Colonic mucosa (tissue), 4 donors: ENCODE measurements at regions not wholly inside any gene's neighbourhood (a gene's known extent, or its start where the extent isn't known, plus 50 kb on each side); places are given as distances from the start of the nearest gene placed in this dataset.

Source experiments
- DNase-seq: peaks from one replicate; pipeline ENCODE4 v3.0.0-alpha.2; 2020
- H3K27ac ChIP-seq: fragments of 200-600 bp; one replicate; pipeline ENCODE4 v1.8.0; 2021
- H3K27me3 ChIP-seq: fragments of 200-600 bp; one replicate; pipeline ENCODE4 v1.8.0; 2021
- H3K36me3 ChIP-seq: fragments of 200-600 bp; one replicate; pipeline ENCODE4 v1.8.0; 2021
- H3K4me1 ChIP-seq: fragments of 200-600 bp; one replicate; pipeline ENCODE4 v1.8.0; 2021; ENCODE audit warnings: mild to moderate bottlenecking
- H3K4me3 ChIP-seq: fragments of 200-600 bp; one replicate; pipeline ENCODE4 v1.8.0; 2021
- H3K9ac ChIP-seq, 2 donors: one replicate each; pipeline ENCODE4 v1.7.0; 2013; ENCODE audit warnings: control low read depth in 2 of 2, low read depth in 2 of 2, low read length in 2 of 2
- H3K9me3 ChIP-seq: fragments of 200-600 bp; one replicate; pipeline ENCODE4 v1.8.0; 2021
- CTCF ChIP-seq: fragments of 200-600 bp; IDR thresholded peaks from one replicate; pipeline ENCODE4 v1.8.0; 2022; ENCODE audit warnings: antibody characterized with exemption, mild to moderate bottlenecking
- intact Hi-C: fragments of 100-400 bp; cut with DNase I; formaldehyde crosslinking; loops from one replicate; pipeline ENCODE4 v1.14.1; 2022
- donor health status: healthy.
- donor health status: DM: no; HTN: no; CAD: no.
- donor health status: DM: no; HTN: no; CAD: no.

DNA sequence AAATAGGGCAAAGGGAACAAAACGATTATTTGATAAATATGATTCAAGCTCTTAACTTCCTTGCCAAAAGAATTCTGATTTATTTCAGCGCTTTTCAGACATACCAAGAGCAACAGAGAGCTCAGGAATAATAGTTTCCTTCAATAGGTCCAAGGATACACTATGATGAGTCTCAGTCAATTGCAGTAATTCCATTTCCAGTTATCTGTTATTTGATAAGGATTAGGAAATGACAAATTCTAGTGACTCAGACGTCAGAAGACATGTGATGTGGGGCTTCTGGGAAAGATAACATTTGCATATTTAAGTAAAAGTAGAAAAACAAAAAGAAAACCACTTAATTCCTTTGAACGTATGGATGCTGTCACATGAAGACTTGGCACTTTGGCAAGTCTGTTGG, 1250.8 kb upstream of the CDH18 start:
- no peak overlapping the region for H3K9ac ChIP-seq
- H3K4me1 ChIP-seq = no peaks in the 10 kb centered on the region
- no peaks in the 10 kb centered on the region for H3K36me3 ChIP-seq
- no peak overlapping the region for H3K27ac ChIP-seq
- H3K27me3 ChIP-seq = no peaks in the 10 kb centered on the region
- DNase-seq = no peak
- no peak overlapping the region for H3K4me3 ChIP-seq
- TF ChIP-seq CTCF = no peak
- intact Hi-C loops = no loop called here
- no peaks in the 10 kb centered on the region for H3K9me3 ChIP-seq

DNA sequence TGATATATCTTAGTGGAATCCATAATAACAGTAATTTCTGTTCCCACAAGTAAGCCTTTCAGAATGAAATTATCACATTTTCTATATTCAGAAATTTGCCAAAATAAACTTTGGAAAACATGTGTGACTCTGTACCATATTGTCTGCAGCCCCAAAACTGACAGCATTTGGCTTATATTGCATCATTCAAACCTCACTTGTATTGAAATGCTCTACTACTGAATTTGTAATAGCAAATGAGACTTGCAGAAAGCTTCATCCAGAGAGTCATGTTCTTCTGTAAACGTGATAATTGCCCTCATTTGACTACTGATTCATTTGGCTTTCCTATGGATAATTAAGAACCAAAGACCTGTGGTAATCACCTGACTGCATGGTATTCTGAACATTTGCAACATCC, 1249.5 kb upstream of the CDH18 start:
- Histone ChIP-seq H3K9me3 (no peaks in the 10 kb centered on the region), H3K27ac (no peak overlapping the region), H3K4me1 (no peaks in the 10 kb centered on the region), H3K4me3 (no peak overlapping the region), H3K27me3 (no peaks in the 10 kb centered on the region), H3K36me3 (no peaks in the 10 kb centered on the region), H3K9ac (no peak overlapping the region)
- no peak for DNase-seq
- intact Hi-C loops = no loop called here
- TF ChIP-seq CTCF = no peak

GRCh38 chr5:21236971-21237427, 1249.0 kb upstream of the CDH18 start:
- intact Hi-C loops = no loop called here
- Histone ChIP-seq H3K9ac (no peak overlapping the region), H3K36me3 (no peaks in the 10 kb centered on the region), H3K4me1 (no peaks in the 10 kb centered on the region), H3K4me3 (no peak overlapping the region), H3K9me3 (no peaks in the 10 kb centered on the region), H3K27ac (no peak overlapping the region), H3K27me3 (no peaks in the 10 kb centered on the region)
- TF ChIP-seq CTCF = no peak
- no peak for DNase-seq

- intact Hi-C loops = no loop called here
- TF ChIP-seq CTCF = no peak
- Histone ChIP-seq H3K4me1 (no peaks in the 10 kb centered on the region), H3K9ac (no peak overlapping the region), H3K36me3 (no peaks in the 10 kb centered on the region), H3K9me3 (no peaks in the 10 kb centered on the region), H3K4me3 (no peak overlapping the region), H3K27ac (no peak overlapping the region), H3K27me3 (no peaks in the 10 kb centered on the region)
- no peak for DNase-seq
Observed at GRCh38 chr5:21236104-21236503, 1248.1 kb upstream of the CDH18 start.

GRCh38 chr5:21225223-21226064, 1237.4 kb upstream of the CDH18 start:
- Histone ChIP-seq H3K9me3 (no peaks in the 10 kb centered on the region), H3K9ac (no peak overlapping the region), H3K4me1 (no peaks in the 10 kb centered on the region), H3K27ac (no peak overlapping the region), H3K27me3 (no peaks in the 10 kb centered on the region), H3K36me3 (no peaks in the 10 kb centered on the region), H3K4me3 (no peak overlapping the region)
- no peak for TF ChIP-seq CTCF
- DNase-seq = no peak
- intact Hi-C loops = no loop called here
